ENCODE measurements at regions not wholly inside any gene's neighbourhood (a gene's known extent, or its start where the extent isn't known, plus 50 kb on each side); places are given as distances from the start of the nearest gene placed in this dataset.
"Not testable (repeated sequence)": the region's sequence is repeated elsewhere in the genome, so short reads cannot be mapped to it uniquely, and the experiment has no call there.

GRCh38 chr2:53486185-53486899, 281.3 kb upstream of the CHAC2 start:
- H3K4me1 Mint-ChIP-seq, H3K27ac Mint-ChIP-seq, H3K36me3 Mint-ChIP-seq, DNase-seq, H3K9me3 Mint-ChIP-seq, H3K4me3 Mint-ChIP-seq, CTCF ChIA-PET, H3K27me3 Mint-ChIP-seq: not testable (repeated sequence)

GRCh38 chr2:53485021-53485728, 282.4 kb upstream of the CHAC2 start:
- Mint-ChIP-seq H3K9me3 (peaks cover 3% of the 10 kb centered on the region), H3K36me3 (no peaks in the 10 kb centered on the region), H3K27ac (no peak overlapping the region), H3K27me3 (no peaks in the 10 kb centered on the region), H3K4me1 (no peaks in the 10 kb centered on the region), H3K4me3 (no peak overlapping the region)
- DNase-seq = no peak
- CTCF ChIA-PET = no interaction called here

GRCh38 chr2:53484531-53484930, 283.1 kb upstream of the CHAC2 start:
- Mint-ChIP-seq H3K4me1 (no peaks in the 10 kb centered on the region), H3K4me3 (no peak overlapping the region), H3K27me3 (no peaks in the 10 kb centered on the region), H3K27ac (no peak overlapping the region), H3K9me3 (peaks cover 3% of the 10 kb centered on the region), H3K36me3 (no peaks in the 10 kb centered on the region)
- CTCF ChIA-PET = no interaction called here
- no peak for DNase-seq

GRCh38 chr2:53477517-53477916, 290.1 kb upstream of the CHAC2 start:
- peaks cover 3% of the 10 kb centered on the region for H3K9me3 Mint-ChIP-seq
- H3K4me1 Mint-ChIP-seq = no peaks in the 10 kb centered on the region
- no peak overlapping the region for H3K4me3 Mint-ChIP-seq
- no peak for DNase-seq
- H3K27me3 Mint-ChIP-seq = no peaks in the 10 kb centered on the region
- H3K27ac Mint-ChIP-seq = no peak overlapping the region
- CTCF ChIA-PET = no interaction called here
- no peaks in the 10 kb centered on the region for H3K36me3 Mint-ChIP-seq

GRCh38 chr2:53476834-53477233, 290.8 kb upstream of the CHAC2 start:
- no peaks in the 10 kb centered on the region for H3K4me1 Mint-ChIP-seq
- DNase-seq = no peak
- H3K27me3 Mint-ChIP-seq = no peaks in the 10 kb centered on the region
- H3K36me3 Mint-ChIP-seq = no peaks in the 10 kb centered on the region
- H3K4me3 Mint-ChIP-seq = no peak overlapping the region
- H3K9me3 Mint-ChIP-seq = no peaks in the 10 kb centered on the region
- no peak overlapping the region for H3K27ac Mint-ChIP-seq
- CTCF ChIA-PET = no interaction called here

- Mint-ChIP-seq H3K9me3 (no peaks in the 10 kb centered on the region), H3K27ac (no peak overlapping the region), H3K27me3 (no peaks in the 10 kb centered on the region), H3K4me3 (no peak overlapping the region), H3K36me3 (no peaks in the 10 kb centered on the region), H3K4me1 (no peaks in the 10 kb centered on the region)
- no peak for DNase-seq
- CTCF ChIA-PET = no interaction called here
These were observed 291.8 kb upstream of the CHAC2 start for GRCh38 chr2:53475766-53476165.

- no peaks in the 10 kb centered on the region for H3K36me3 Mint-ChIP-seq
- CTCF ChIA-PET = no interaction called here
- no peaks in the 10 kb centered on the region for H3K27me3 Mint-ChIP-seq
- H3K9me3 Mint-ChIP-seq = no peaks in the 10 kb centered on the region
- no peaks in the 10 kb centered on the region for H3K4me1 Mint-ChIP-seq
- no peak overlapping the region for H3K4me3 Mint-ChIP-seq
- no peak overlapping the region for H3K27ac Mint-ChIP-seq
- no peak for DNase-seq
These were observed 292.3 kb upstream of the CHAC2 start for GRCh38 chr2:53475321-53475720.

DNA sequence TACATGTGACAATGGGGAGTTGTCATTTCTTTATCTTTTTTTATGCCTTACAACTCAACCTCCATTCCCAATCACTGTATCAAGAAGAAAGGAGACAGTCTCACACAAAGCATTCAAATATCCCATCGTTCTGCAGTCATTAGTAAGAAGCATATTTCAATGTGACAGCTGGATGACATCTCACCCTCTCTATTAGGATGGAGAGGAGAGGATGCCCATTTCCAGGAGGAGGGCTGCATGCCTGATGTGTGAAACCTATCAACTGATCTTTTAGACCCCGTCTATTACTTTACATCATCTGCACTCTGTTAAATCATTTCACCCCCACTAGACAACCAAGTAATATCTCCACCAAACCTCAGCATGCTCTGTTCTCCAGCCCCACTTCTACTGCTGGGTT, 292.7 kb upstream of the CHAC2 start:
- no peak for DNase-seq
- no peaks in the 10 kb centered on the region for H3K27me3 Mint-ChIP-seq
- no peaks in the 10 kb centered on the region for H3K9me3 Mint-ChIP-seq
- H3K27ac Mint-ChIP-seq = no peak overlapping the region
- CTCF ChIA-PET = no interaction called here
- H3K4me1 Mint-ChIP-seq = no peaks in the 10 kb centered on the region
- H3K4me3 Mint-ChIP-seq = no peak overlapping the region
- no peaks in the 10 kb centered on the region for H3K36me3 Mint-ChIP-seq

DNA sequence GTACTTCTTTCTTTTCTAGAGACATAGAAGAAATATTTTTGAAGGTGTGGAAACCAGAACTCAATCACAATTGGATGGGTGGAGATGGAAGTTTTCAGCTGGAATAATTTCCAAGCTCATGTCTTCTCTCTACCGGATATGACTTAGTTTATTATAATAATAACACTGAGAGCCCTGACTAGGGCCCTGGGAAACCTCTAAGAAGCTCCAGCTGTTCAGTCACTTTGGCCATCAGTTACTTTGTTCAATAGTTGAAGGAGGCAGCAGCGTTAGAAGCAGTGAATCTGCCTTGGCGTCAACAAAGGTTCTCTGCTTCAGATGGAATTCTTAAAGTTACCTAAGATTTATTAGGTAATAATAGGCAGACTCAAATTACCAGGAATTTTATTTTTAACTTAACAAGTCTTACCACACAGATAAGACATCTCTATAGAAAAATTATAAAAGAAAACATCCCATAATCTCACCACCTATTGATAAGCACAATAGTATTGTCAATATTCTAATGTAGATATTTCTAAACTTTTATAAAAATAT, 293.8 kb upstream of the CHAC2 start:
- no peak overlapping the region for H3K4me3 Mint-ChIP-seq
- H3K27me3 Mint-ChIP-seq = no peaks in the 10 kb centered on the region
- H3K36me3 Mint-ChIP-seq = no peaks in the 10 kb centered on the region
- no peak for DNase-seq
- CTCF ChIA-PET = no interaction called here
- H3K27ac Mint-ChIP-seq = no peak overlapping the region
- no peaks in the 10 kb centered on the region for H3K9me3 Mint-ChIP-seq
- no peaks in the 10 kb centered on the region for H3K4me1 Mint-ChIP-seq

DNA sequence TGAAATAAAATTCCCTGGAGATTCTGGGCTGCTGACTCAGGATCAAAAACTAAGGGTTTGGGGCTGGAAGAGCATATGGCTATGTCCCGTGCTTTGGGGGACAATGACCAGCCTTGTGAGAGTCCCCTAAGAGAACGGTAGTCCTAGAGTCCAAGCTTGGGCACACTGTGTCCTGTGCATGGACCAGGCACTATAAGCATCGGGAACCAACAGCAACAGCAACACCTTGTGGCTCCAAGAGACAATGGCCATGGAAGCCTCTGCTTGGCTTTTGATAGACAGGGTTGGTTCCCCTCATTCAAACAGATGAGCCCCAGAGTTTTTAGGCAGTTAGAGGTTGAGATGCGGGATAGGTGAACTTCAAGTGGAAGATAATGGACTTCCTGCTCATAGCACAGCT, 294.4 kb upstream of the CHAC2 start:
- H3K4me1 Mint-ChIP-seq = no peaks in the 10 kb centered on the region
- CTCF ChIA-PET = no interaction called here
- H3K36me3 Mint-ChIP-seq = no peaks in the 10 kb centered on the region
- H3K4me3 Mint-ChIP-seq = no peak overlapping the region
- DNase-seq = no peak
- no peak overlapping the region for H3K27ac Mint-ChIP-seq
- H3K9me3 Mint-ChIP-seq = no peaks in the 10 kb centered on the region
- H3K27me3 Mint-ChIP-seq = no peaks in the 10 kb centered on the region

GRCh38 chr2:53467467-53468180, 300.0 kb upstream of the CHAC2 start:
- Mint-ChIP-seq H3K27ac (no peak overlapping the region), H3K27me3 (no peaks in the 10 kb centered on the region), H3K36me3 (no peaks in the 10 kb centered on the region), H3K9me3 (no peaks in the 10 kb centered on the region), H3K4me1 (no peaks in the 10 kb centered on the region), H3K4me3 (no peak overlapping the region)
- no peak for DNase-seq
- CTCF ChIA-PET = no interaction called here

GRCh38 chr2:53463806-53464726, 303.5 kb upstream of the CHAC2 start:
- Mint-ChIP-seq H3K9me3 (no peaks in the 10 kb centered on the region), H3K4me3 (no peak overlapping the region), H3K27me3 (no peaks in the 10 kb centered on the region), H3K27ac (no peak overlapping the region), H3K4me1 (no peaks in the 10 kb centered on the region), H3K36me3 (no peaks in the 10 kb centered on the region)
- CTCF ChIA-PET = no interaction called here
- DNase-seq = no peak

DNA sequence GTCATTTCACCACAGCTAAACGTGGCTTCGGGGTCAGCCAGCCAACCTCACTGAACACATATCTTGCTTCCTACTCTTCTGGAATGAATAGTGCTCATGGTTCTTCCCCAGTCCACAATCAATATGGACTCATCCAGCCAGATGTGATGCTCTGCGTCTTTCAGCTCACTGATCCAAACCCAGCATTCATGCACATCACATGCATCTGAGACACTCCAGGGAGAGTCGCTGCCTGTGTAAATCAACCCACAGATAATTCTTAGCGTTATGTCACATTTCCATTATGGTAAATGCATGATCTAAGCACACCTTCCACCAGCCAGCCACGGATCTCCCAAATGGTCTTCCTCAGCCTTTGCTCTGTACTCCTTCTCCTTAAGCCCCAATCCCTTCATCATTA, 306.7 kb upstream of the CHAC2 start:
- CTCF ChIA-PET = no interaction called here
- no peaks in the 10 kb centered on the region for H3K27me3 Mint-ChIP-seq
- DNase-seq = no peak
- no peaks in the 10 kb centered on the region for H3K4me1 Mint-ChIP-seq
- no peaks in the 10 kb centered on the region for H3K36me3 Mint-ChIP-seq
- H3K27ac Mint-ChIP-seq = no peak overlapping the region
- peaks cover 2% of the 10 kb centered on the region for H3K9me3 Mint-ChIP-seq
- no peak overlapping the region for H3K4me3 Mint-ChIP-seq

DNA sequence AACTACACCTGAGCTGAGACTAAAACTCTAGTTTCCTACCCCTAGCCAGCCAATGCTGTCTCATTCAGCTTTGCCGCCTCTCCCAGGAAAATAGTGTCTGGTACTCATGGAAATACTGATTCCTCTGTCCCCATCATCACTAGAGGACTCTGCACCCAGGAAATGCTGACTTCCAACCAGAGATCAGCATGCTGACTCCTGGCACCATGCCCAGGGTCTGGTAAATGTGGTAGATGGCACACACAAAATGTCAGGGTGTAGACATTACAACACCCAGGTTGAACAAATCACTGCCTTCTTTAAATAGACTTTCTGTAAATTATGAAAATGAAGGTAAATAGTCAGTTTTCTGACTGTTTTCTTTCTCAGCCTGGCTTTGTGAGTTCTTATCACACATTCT, 307.3 kb upstream of the CHAC2 start:
- H3K27ac Mint-ChIP-seq = no peak overlapping the region
- DNase-seq = no peak
- no peaks in the 10 kb centered on the region for H3K27me3 Mint-ChIP-seq
- H3K9me3 Mint-ChIP-seq = peaks cover 2% of the 10 kb centered on the region
- H3K4me3 Mint-ChIP-seq = no peak overlapping the region
- no peaks in the 10 kb centered on the region for H3K4me1 Mint-ChIP-seq
- H3K36me3 Mint-ChIP-seq = no peaks in the 10 kb centered on the region
- CTCF ChIA-PET = no interaction called here
